K562 (cell line): ENCODE measurements at regions not wholly inside any gene's neighbourhood (a gene's known extent, or its start where the extent isn't known, plus 50 kb on each side); places are given as distances from the start of the nearest gene placed in this dataset.

ENCODE experiments used
- ATAC-seq: fragments of 200-7000 bp; cut with Tn5 transposase; 3 replicates; pipeline ENCODE4 v1.9.1; 2020; ENCODE audit warnings: moderate library complexity
- BruUV-seq: library from RNA; stranded (reverse); fragments of 400-500 nt; replicated peaks from 2 replicates; lab custom pipeline; 2021; lab: Mats Ljungman, UMichigan
- CTCF ChIA-PET: fragments of 300-600 bp; formaldehyde crosslinking; extraction: SDS; loops from one replicate; lab custom pipeline; 2021; ENCODE audit warnings: low intra/inter-chr PET ratio; lab: Yijun Ruan, JAX
- POLR2A ChIA-PET: fragments of 300-600, 350-650 bp; sonication (Branson Sonifier 250); formaldehyde crosslinking; extraction: SDS; loops from one replicate; lab custom pipeline; 2021; ENCODE audit warnings: antibody characterized with exemption, inconsistent platforms; lab: Yijun Ruan, JAX
- DNase-seq, 4 experiments: peaks; one replicate each; pipeline versions ENCODE4 v3.0.0 to v3.0.0-alpha.2; 2011 to 2018; ENCODE audit warnings: low spot score in 3 of 4, mixed read lengths in 3 of 4; ENCODE audit errors: extremely low read depth in 1 of 4
- FAIRE-seq: peaks from 2 replicates; lab custom pipeline; 2011; peaks lifted over from hg19 to GRCh38; lab: Jason Lieb, UNC
- H2AFZ ChIP-seq: 2 replicates; pipeline ENCODE4 v1.6.0; 2011; ENCODE audit warnings: low read depth, low read length, control low read depth, inconsistent platforms
- H3K27ac ChIP-seq: fragments of 200-600 bp; 3 replicates; pipeline ENCODE4 v1.8.0; 2011; ENCODE audit warnings: low read depth, mild to moderate bottlenecking, control low read depth, inconsistent platforms, low read length, moderate library complexity, mixed read lengths; ENCODE audit errors: extremely low read depth
- H3K27me3 ChIP-seq, 2 experiments: fragments of 300-600 bp in 1 of 2; 2 replicates in 1 of 2; 3 replicates in 1 of 2; pipeline versions ENCODE4 v1.6.0 to v1.8.0; 2011; ENCODE audit warnings: inconsistent platforms in 2 of 2, low read length in 2 of 2, mild to moderate bottlenecking in 1 of 2, mixed read lengths in 1 of 2, moderate library complexity in 1 of 2; ENCODE audit not compliant: control insufficient read depth in 2 of 2, insufficient read depth in 2 of 2
- H3K36me3 ChIP-seq: fragments of 300-600 bp; 3 replicates; pipeline ENCODE4 v1.8.0; 2011; ENCODE audit warnings: mild to moderate bottlenecking, low read length, inconsistent platforms; ENCODE audit not compliant: control insufficient read depth, insufficient read depth
- H3K4me1 ChIP-seq, 2 experiments: fragments of 200-600 bp in 1 of 2; replicated peaks in 1 of 2; 2 replicates in 1 of 2; 3 replicates in 1 of 2; pipeline versions ENCODE4 v1.5.1 to v1.8.0; 2011; ENCODE audit warnings: inconsistent platforms in 2 of 2, low read length in 2 of 2, mild to moderate bottlenecking in 1 of 2, mixed read lengths in 1 of 2, moderate library complexity in 1 of 2; ENCODE audit not compliant: control insufficient read depth in 2 of 2, insufficient read depth in 2 of 2
- H3K4me2 ChIP-seq: 2 replicates; pipeline ENCODE4 v1.6.1; 2011; ENCODE audit warnings: low read length, control low read depth, inconsistent platforms, mixed read lengths; ENCODE audit not compliant: insufficient read depth
- H3K4me3 ChIP-seq: fragments of 200-600 bp; sonication (generic), shearing (Covaris generic); 2 replicates; pipeline ENCODE4 v1.5.1; 2016; ENCODE audit warnings: control low read depth, inconsistent platforms
- H3K79me2 ChIP-seq: fragments of 200-600 bp; 3 replicates; pipeline ENCODE4 v1.8.0; 2011; ENCODE audit warnings: low read length, inconsistent platforms; ENCODE audit not compliant: control insufficient read depth, insufficient read depth
- H3K9ac ChIP-seq, 2 experiments: 2 replicates each; pipeline versions ENCODE4 v1.6.0 to v1.6.1; 2011; ENCODE audit warnings: low read depth in 2 of 2, low read length in 2 of 2, control low read depth in 1 of 2, inconsistent platforms in 1 of 2, mild to moderate bottlenecking in 1 of 2, mixed read lengths in 1 of 2; ENCODE audit not compliant: insufficient read depth in 1 of 2
- H3K9me1 ChIP-seq: one replicate; pipeline ENCODE4 v1.6.0; 2011; ENCODE audit warnings: inconsistent platforms, mild to moderate bottlenecking, low read length, moderate library complexity; ENCODE audit not compliant: control insufficient read depth, insufficient read depth
- H3K9me3 ChIP-seq: replicated peaks from 2 replicates; pipeline ENCODE4 v1.5.1; 2011; ENCODE audit warnings: low read depth, low read length, inconsistent platforms; ENCODE audit not compliant: control insufficient read depth, insufficient read depth
- H4K20me1 ChIP-seq: replicated peaks from 2 replicates; pipeline ENCODE4 v1.6.1; 2011; ENCODE audit warnings: low read length, inconsistent platforms, mixed read lengths; ENCODE audit not compliant: control insufficient read depth, insufficient read depth
- CEBPG ChIP-seq, 3 experiments: fragments of 200-800 bp in 1 of 3; sonication (Bioruptor generic) in 1 of 3; sonication (generic) in 1 of 3; formaldehyde crosslinking in 1 of 3; IDR thresholded peaks in 2 of 3; conservative IDR thresholded peaks in 1 of 3; 2 replicates each; pipeline versions ENCODE4 v1.6.1 to v1.8.0; 2016 to 2022; ENCODE audit warnings: missing compliant biosample characterization in 2 of 3, missing genetic modification characterization in 2 of 3, mild to moderate bottlenecking in 1 of 3, missing genetic modification reagents in 1 of 3
- GTF2F1 ChIP-seq: IDR thresholded peaks from 2 replicates; pipeline ENCODE4 v1.6.1; 2011; ENCODE audit warnings: low read depth, low read length, improper control_type of control experiment
- HMGN3 ChIP-seq: IDR thresholded peaks from 2 replicates; pipeline ENCODE4 v1.6.1; 2011; ENCODE audit warnings: borderline replicate concordance, low read depth, mild to moderate bottlenecking, mixed read lengths, low read length; ENCODE audit not compliant: insufficient read length; ENCODE audit errors: extremely low read depth
- ILK ChIP-seq: fragments of 450-650 bp; IDR thresholded peaks from 2 replicates; pipeline ENCODE4 v1.6.1; 2016; ENCODE audit warnings: missing genetic modification characterization, low read depth, mild to moderate bottlenecking, missing compliant biosample characterization, moderate library complexity, borderline replicate concordance
- MCM7 ChIP-seq, 2 experiments: fragments of 450-650 bp; IDR thresholded peaks; 2 replicates each; pipeline ENCODE4 v1.6.1; 2016 to 2018
- MEF2A ChIP-seq: IDR thresholded peaks from 2 replicates; pipeline ENCODE4 v1.6.1; 2011; ENCODE audit warnings: low read depth, mild to moderate bottlenecking, low read length, moderate library complexity; ENCODE audit not compliant: control insufficient read depth
- PHTF2 ChIP-seq: fragments of 250-450 bp; sonication (Bioruptor Pico); IDR thresholded peaks from 2 replicates; pipeline ENCODE4 v1.5.0; 2021; ENCODE audit warnings: mild to moderate bottlenecking
- RHOXF2B ChIP-seq: fragments of 250-450 bp; sonication (Bioruptor Pico); conservative IDR thresholded peaks from 2 replicates; pipeline ENCODE4 v1.5.1; 2021
- RNF2 ChIP-seq: sonication (generic); IDR thresholded peaks from 2 replicates; pipeline ENCODE4 v1.6.1; 2016
- SRSF7 ChIP-seq: fragments of 200-400 bp; formaldehyde crosslinking; optimal IDR thresholded peaks from 2 replicates; pipeline ENCODE3; 2017; ENCODE audit warnings: mild to moderate bottlenecking, low read depth, low read length
- ZNF354B ChIP-seq: fragments of 250-450 bp; sonication (Bioruptor Pico); IDR thresholded peaks from 2 replicates; pipeline ENCODE4 v1.4.0; 2020
- ZNF507 ChIP-seq: conservative IDR thresholded peaks from 2 replicates; pipeline ENCODE4 v1.6.1; 2017; ENCODE audit warnings: missing genetic modification characterization, missing compliant biosample characterization
- ZNF655 ChIP-seq: fragments of 250-450 bp; sonication (Bioruptor Pico); IDR thresholded peaks from 2 replicates; pipeline ENCODE4 v1.5.0; 2021
- WGBS: fragments of 100-300 bp; shearing (Covaris generic); methylation state at CpG from one replicate; pipeline ENCODE4 v1.1.6; 2016; ENCODE audit warnings: low coverage, mixed read lengths; ENCODE audit not compliant: insufficient coverage; ENCODE audit errors: missing lambda C conversion rate; 5-methylcytosine and 5-hydroxymethylcytosine counted together
- in situ Hi-C: fragments of 300-500 bp; cut with MboI; formaldehyde crosslinking; loops from 4 replicates; pipeline ENCODE4 v1.15.0; 2018; ENCODE audit warnings: inconsistent platforms, mixed read lengths
- intact Hi-C: fragments of 100-400 bp; cut with micrococcal nuclease; formaldehyde crosslinking; loops from 2 replicates; pipeline ENCODE4 v1.14.2; 2022

GRCh38 chr11:37712251-37712650 is 1114.2 kb upstream of the RAG2 start (continued):
- TF ChIP-seq MEF2A (no peak), ZNF507 (tag) (no peak), ILK (tag) (no peak), RHOXF2B (CRISPR knock-in tag) (no peak), ZNF655 (no peak)

- WGBS = 0% methylated on average over 1 of the region's 1 CpG
- Histone ChIP-seq H3K4me1 (no peaks in the 10 kb centered on the region), H3K27me3 (no peaks in the 10 kb centered on the region), H4K20me1 (no peaks in the 10 kb centered on the region), H3K36me3 (no peaks in the 10 kb centered on the region), H3K4me2 (no peak overlapping the region), H3K4me3 (no peak overlapping the region), H3K79me2 (no peaks in the 10 kb centered on the region), H3K9ac (no peak overlapping the region), H3K9me3 (no peaks in the 10 kb centered on the region; the same call in 1 of the 2 replicates), H3K9me1 (no peaks in the 10 kb centered on the region), H3K27ac (no peak overlapping the region), H2AFZ (no peak overlapping the region)
- BruUV-seq = no TSS peak
- FAIRE-seq (no peak), DNase-seq (no peak), ATAC-seq (no peak)
- POLR2A ChIA-PET = no interaction called here
- intact Hi-C loops = no loop called here
- CTCF ChIA-PET = no interaction called here
- no peak for TF ChIP-seq MCM7 (IDR thresholded peaks at IDR 0.05)
- no peak for TF ChIP-seq GTF2F1
- TF ChIP-seq SRSF7 = no peak
- no peak for TF ChIP-seq ZNF354B (CRISPR knock-in tag)
- TF ChIP-seq HMGN3 = no peak
- TF ChIP-seq PHTF2 (CRISPR knock-in tag) = no peak
- TF ChIP-seq CEBPG (CRISPR knock-in tag; IDR thresholded peaks at IDR 0.05) = no peak
- no peak for TF ChIP-seq CEBPG (tag; conservative IDR thresholded peaks at IDR 0.05 in 1 of 2, IDR thresholded peaks at IDR 0.05 in 1 of 2)
- TF ChIP-seq RNF2 = no peak
- in situ Hi-C loops = no loop called here
Observed at GRCh38 chr11:37710031-37710430, 1112.0 kb upstream of the RAG2 start.
